Keratinocyte (primary cell): ENCODE measurements at regions not wholly inside any gene's neighbourhood (a gene's known extent, or its start where the extent isn't known, plus 50 kb on each side); places are given as distances from the start of the nearest gene placed in this dataset.

ENCODE experiments used
- CTCF ChIP-seq, 3 experiments: IDR thresholded peaks in 1 of 3; conservative IDR thresholded peaks in 1 of 3; optimal IDR thresholded peaks in 1 of 3; 2 replicates in 2 of 3; 3 replicates in 1 of 3; pipeline versions ENCODE3 to v1.5.1; 2011; ENCODE audit warnings: low read length in 3 of 3, mild to moderate bottlenecking in 3 of 3, moderate library complexity in 2 of 3, control low read depth in 1 of 3, inconsistent platforms in 1 of 3; ENCODE audit not compliant: insufficient read depth in 2 of 3; ENCODE audit errors: extremely low read depth in 1 of 3
- EZH2 ChIP-seq: IDR thresholded peaks from one replicate; pipeline ENCODE4 v1.6.1; 2012; ENCODE audit warnings: inconsistent platforms, mild to moderate bottlenecking, low read length, moderate library complexity

- TF ChIP-seq CTCF (optimal IDR thresholded peaks at IDR 0.05 in 1 of 3, IDR thresholded peaks at IDR 0.05 in 1 of 3, conservative IDR thresholded peaks at IDR 0.05 in 1 of 3; ENCODE audit: extremely low read depth in 1 of 3, insufficient read depth in 2 of 3, low read length in 3 of 3) (no peak), EZH2 (no peak)
Measured at GRCh38 chr4:188363196-188363595, 224.0 kb downstream of the TRIML1 start.
